ENCODE measurements at regions not wholly inside any gene's neighbourhood (a gene's known extent, or its start where the extent isn't known, plus 50 kb on each side); places are given as distances from the start of the nearest gene placed in this dataset.
"Not testable (repeated sequence)": the region's sequence is repeated elsewhere in the genome, so short reads cannot be mapped to it uniquely, and the experiment has no call there.

GRCh38 chr4:77445823-77446222, 159.8 kb upstream of the CXCL13 start:
- no peak for DNase-seq
- intact Hi-C loops (cut with DNase I) = no loop called here
- H3K4me3 ChIP-seq = no peak overlapping the region
- TF ChIP-seq, protein P1, sequence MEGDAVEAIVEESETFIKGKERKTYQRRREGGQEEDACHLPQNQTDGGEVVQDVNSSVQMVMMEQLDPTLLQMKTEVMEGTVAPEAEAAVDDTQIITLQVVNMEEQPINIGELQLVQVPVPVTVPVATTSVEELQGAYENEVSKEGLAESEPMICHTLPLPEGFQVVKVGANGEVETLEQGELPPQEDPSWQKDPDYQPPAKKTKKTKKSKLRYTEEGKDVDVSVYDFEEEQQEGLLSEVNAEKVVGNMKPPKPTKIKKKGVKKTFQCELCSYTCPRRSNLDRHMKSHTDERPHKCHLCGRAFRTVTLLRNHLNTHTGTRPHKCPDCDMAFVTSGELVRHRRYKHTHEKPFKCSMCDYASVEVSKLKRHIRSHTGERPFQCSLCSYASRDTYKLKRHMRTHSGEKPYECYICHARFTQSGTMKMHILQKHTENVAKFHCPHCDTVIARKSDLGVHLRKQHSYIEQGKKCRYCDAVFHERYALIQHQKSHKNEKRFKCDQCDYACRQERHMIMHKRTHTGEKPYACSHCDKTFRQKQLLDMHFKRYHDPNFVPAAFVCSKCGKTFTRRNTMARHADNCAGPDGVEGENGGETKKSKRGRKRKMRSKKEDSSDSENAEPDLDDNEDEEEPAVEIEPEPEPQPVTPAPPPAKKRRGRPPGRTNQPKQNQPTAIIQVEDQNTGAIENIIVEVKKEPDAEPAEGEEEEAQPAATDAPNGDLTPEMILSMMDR (IDR thresholded peaks at IDR 0.05) = no peak
- H3K27ac ChIP-seq = no peak overlapping the region
- no peaks in the 10 kb centered on the region for H3K4me1 ChIP-seq
- no peak for ATAC-seq
- H3K36me3 ChIP-seq (ENCODE audit: insufficient read depth in 1 of 2, low read depth in 1 of 2) = no peaks in the 10 kb centered on the region
- no peaks in the 10 kb centered on the region for H3K9me3 ChIP-seq
- no peaks in the 10 kb centered on the region for H3K27me3 ChIP-seq (ENCODE audit: insufficient read depth in 3 of 3, low read length in 2 of 3)

GRCh38 chr4:77446601-77447000, 159.0 kb upstream of the CXCL13 start:
- H3K27me3 ChIP-seq (ENCODE audit: insufficient read depth in 3 of 3, low read length in 2 of 3) = no peaks in the 10 kb centered on the region
- intact Hi-C loops (cut with DNase I) = no loop called here
- H3K4me3 ChIP-seq = no peak overlapping the region
- ATAC-seq = no peak
- DNase-seq = no peak
- TF ChIP-seq, protein P1 (IDR thresholded peaks at IDR 0.05) = no peak
- H3K4me1 ChIP-seq = no peaks in the 10 kb centered on the region
- no peak overlapping the region for H3K27ac ChIP-seq
- WGBS, 3 donors = 23 to 31% (median 25%) methylated on average over 4 of the region's 4 CpGs
- no peaks in the 10 kb centered on the region for H3K36me3 ChIP-seq (ENCODE audit: insufficient read depth in 1 of 2, low read depth in 1 of 2)
- H3K9me3 ChIP-seq = no peaks in the 10 kb centered on the region

DNA sequence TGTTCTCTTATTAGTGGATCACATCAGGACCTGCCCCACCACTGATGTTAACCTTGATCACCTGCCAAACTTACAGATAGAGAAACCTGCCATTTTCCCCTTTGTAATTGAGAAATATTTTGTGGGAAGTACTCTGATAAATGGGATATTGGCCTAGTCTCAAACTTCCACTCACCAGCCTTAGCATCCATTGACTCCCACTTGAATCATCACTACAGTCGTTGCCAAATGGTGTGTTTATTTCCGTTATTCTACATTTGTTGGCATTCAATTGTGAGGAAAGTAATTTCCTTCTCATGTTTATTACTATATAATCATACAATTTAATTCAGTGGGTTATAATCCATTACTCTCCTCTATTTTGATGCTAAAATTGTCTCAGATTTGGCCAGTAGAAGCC, 156.4 kb upstream of the CXCL13 start:
- ATAC-seq = no peak
- Histone ChIP-seq H3K27ac (no peak overlapping the region), H3K4me1 (no peaks in the 10 kb centered on the region), H3K27me3 (ENCODE audit: insufficient read depth in 3 of 3, low read length in 2 of 3) (no peaks in the 10 kb centered on the region), H3K9me3 (no peaks in the 10 kb centered on the region), H3K36me3 (ENCODE audit: insufficient read depth in 1 of 2, low read depth in 1 of 2) (no peaks in the 10 kb centered on the region), H3K4me3 (no peak overlapping the region)
- WGBS, 3 donors = 68 to 71% (median 70%) methylated on average over 2 of the region's 2 CpGs
- intact Hi-C loops (cut with DNase I) = no loop called here
- DNase-seq = no peak
- TF ChIP-seq, protein P1 (IDR thresholded peaks at IDR 0.05) = no peak

DNA sequence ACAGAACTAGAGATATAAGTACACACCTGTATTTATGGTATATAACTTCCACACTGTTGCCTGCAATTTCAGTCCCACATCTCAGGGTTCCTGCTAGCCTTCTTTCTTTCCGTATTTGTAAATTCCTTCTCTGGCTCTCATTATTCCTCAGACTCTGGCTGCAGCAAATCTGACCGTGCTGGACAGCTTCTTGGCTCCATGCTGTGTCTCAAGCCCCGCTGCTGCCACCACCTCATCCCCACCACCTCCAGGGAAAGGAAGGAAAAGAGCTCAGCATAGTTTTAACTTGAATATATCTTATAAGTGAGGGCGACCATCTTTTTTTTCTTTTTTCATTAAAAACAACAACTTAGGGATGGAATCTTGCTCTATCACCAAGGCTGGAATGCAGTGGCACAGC, 155.6 kb upstream of the CXCL13 start:
- Histone ChIP-seq H3K4me3 (no peak overlapping the region), H3K27ac (no peak overlapping the region), H3K4me1 (no peaks in the 10 kb centered on the region), H3K36me3 (ENCODE audit: insufficient read depth in 1 of 2, low read depth in 1 of 2) (no peaks in the 10 kb centered on the region), H3K9me3 (no peaks in the 10 kb centered on the region), H3K27me3 (ENCODE audit: insufficient read depth in 3 of 3, low read length in 2 of 3) (no peaks in the 10 kb centered on the region)
- ATAC-seq (no peak), DNase-seq (no peak)
- 70 to 80% (median 80%) methylated on average over 4 of the region's 4 CpGs for WGBS, 3 donors
- TF ChIP-seq, protein P1 (IDR thresholded peaks at IDR 0.05) = no peak
- intact Hi-C loops (cut with DNase I) = no loop called here

DNA sequence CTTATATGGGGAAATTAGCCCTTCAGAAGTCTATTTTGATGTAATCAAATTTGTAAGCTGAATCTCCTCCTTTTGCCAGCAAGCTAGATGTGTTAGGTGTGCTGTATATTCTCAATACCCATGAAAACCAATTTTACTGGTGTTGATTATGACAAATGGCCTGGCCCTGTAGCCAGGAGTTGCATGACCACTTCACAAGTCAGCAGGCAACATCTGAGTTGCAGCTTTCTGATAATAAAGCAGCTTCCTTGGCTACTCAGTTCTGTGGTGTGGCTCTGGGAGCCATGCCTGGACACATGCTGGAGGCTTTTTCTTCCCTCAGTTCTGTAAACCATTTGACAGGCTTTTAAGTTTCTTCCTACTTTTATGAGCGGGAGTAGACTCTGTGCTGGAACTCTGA, 154.1 kb upstream of the CXCL13 start:
- H3K36me3 ChIP-seq (ENCODE audit: insufficient read depth in 1 of 2, low read depth in 1 of 2) = no peaks in the 10 kb centered on the region
- H3K27me3 ChIP-seq (ENCODE audit: insufficient read depth in 3 of 3, low read length in 2 of 3) = no peaks in the 10 kb centered on the region
- DNase-seq = no peak
- TF ChIP-seq, protein P1 (IDR thresholded peaks at IDR 0.05) = no peak
- intact Hi-C loops (cut with DNase I) = no loop called here
- no peak overlapping the region for H3K4me3 ChIP-seq
- H3K4me1 ChIP-seq = no peaks in the 10 kb centered on the region
- 0 to 73% (median 0%) methylated on average over 1 of the region's 1 CpG for WGBS, 3 donors
- H3K27ac ChIP-seq = no peak overlapping the region
- no peak for ATAC-seq
- H3K9me3 ChIP-seq = no peaks in the 10 kb centered on the region

GRCh38 chr4:77452117-77452516, 153.5 kb upstream of the CXCL13 start:
- ATAC-seq; DNase-seq; H3K27ac ChIP-seq; H3K9me3 ChIP-seq; H3K27me3 ChIP-seq (ENCODE audit: insufficient read depth in 3 of 3, low read length in 2 of 3); H3K4me3 ChIP-seq; intact Hi-C loops (cut with DNase I); H3K36me3 ChIP-seq (ENCODE audit: insufficient read depth in 1 of 2, low read depth in 1 of 2); H3K4me1 ChIP-seq: not testable (repeated sequence)
- WGBS, 3 donors = 59 to 92% (median 59%) methylated on average over 5 of the region's 5 CpGs

Data from psoas muscle (tissue), 7 donors.